ENCODE measurements at regions not wholly inside any gene's neighbourhood (a gene's known extent, or its start where the extent isn't known, plus 50 kb on each side); places are given as distances from the start of the nearest gene placed in this dataset.

GRCh38 chr2:153532140-153532539, 53.6 kb upstream of the RPRM start:
- TF ChIP-seq MAX (IDR thresholded peaks at IDR 0.05) (no peak), CEBPB (IDR thresholded peaks at IDR 0.05) (no peak), TAF1 (IDR thresholded peaks at IDR 0.05; ENCODE audit: low read depth) (no peak), TEAD4 (IDR thresholded peaks at IDR 0.05) (no peak), ZBTB7A (IDR thresholded peaks at IDR 0.05; ENCODE audit: low read depth) (no peak), CREB1 (IDR thresholded peaks at IDR 0.05; ENCODE audit: low read depth) (no peak), TCF12 (IDR thresholded peaks at IDR 0.05; ENCODE audit: low read depth) (no peak), NFIC (IDR thresholded peaks at IDR 0.05) (no peak), EP300 (IDR thresholded peaks at IDR 0.05; ENCODE audit: borderline replicate concordance) (no peak), YY1 (IDR thresholded peaks at IDR 0.05; ENCODE audit: low read depth) (no peak), EGR1 (IDR thresholded peaks at IDR 0.05) (no peak)

GRCh38 chr2:153536115-153536514, 57.6 kb upstream of the RPRM start:
- TF ChIP-seq TCF12 (IDR thresholded peaks at IDR 0.05; ENCODE audit: low read depth) = no peak
- no peak for TF ChIP-seq CEBPB (IDR thresholded peaks at IDR 0.05)
- no peak for TF ChIP-seq CREB1 (IDR thresholded peaks at IDR 0.05; ENCODE audit: low read depth)
- no peak for TF ChIP-seq EGR1 (IDR thresholded peaks at IDR 0.05)
- TF ChIP-seq MAX (IDR thresholded peaks at IDR 0.05) = no peak
- TF ChIP-seq YY1 (IDR thresholded peaks at IDR 0.05; ENCODE audit: low read depth) = no peak
- no peak for TF ChIP-seq TEAD4 (IDR thresholded peaks at IDR 0.05)
- TF ChIP-seq EP300 (IDR thresholded peaks at IDR 0.05; ENCODE audit: borderline replicate concordance) = no peak
- TF ChIP-seq USF1 (IDR thresholded peaks at IDR 0.05) = no peak
- TF ChIP-seq TAF1 (IDR thresholded peaks at IDR 0.05; ENCODE audit: low read depth) = no peak
- TF ChIP-seq REST (IDR thresholded peaks at IDR 0.05; ENCODE audit: low read depth) = no peak
- no peak for TF ChIP-seq RAD21 (IDR thresholded peaks at IDR 0.05; ENCODE audit: low read depth)

- TF ChIP-seq CREB1 (IDR thresholded peaks at IDR 0.05; ENCODE audit: low read depth) (0 out of 2 replicates have a peak, but pooled peaks have one; percentile 16), EGR1 (IDR thresholded peaks at IDR 0.05) (no peak)
Measured at GRCh38 chr2:153543635-153544071, 65.1 kb upstream of the RPRM start.

GRCh38 chr2:153546358-153546757, 67.8 kb upstream of the RPRM start:
- TF ChIP-seq REST (IDR thresholded peaks at IDR 0.05; ENCODE audit: low read depth) = no peak
- TF ChIP-seq MAX (IDR thresholded peaks at IDR 0.05) = no peak
- no peak for TF ChIP-seq CREB1 (IDR thresholded peaks at IDR 0.05; ENCODE audit: low read depth)
- TF ChIP-seq EGR1 (IDR thresholded peaks at IDR 0.05) = no peak
- no peak for TF ChIP-seq CEBPB (IDR thresholded peaks at IDR 0.05)
- TF ChIP-seq TEAD4 (IDR thresholded peaks at IDR 0.05) = no peak
- no peak for TF ChIP-seq EP300 (IDR thresholded peaks at IDR 0.05; ENCODE audit: borderline replicate concordance)
- TF ChIP-seq RAD21 (IDR thresholded peaks at IDR 0.05; ENCODE audit: low read depth) = no peak
- no peak for TF ChIP-seq TAF1 (IDR thresholded peaks at IDR 0.05; ENCODE audit: low read depth)
- no peak for TF ChIP-seq TCF12 (IDR thresholded peaks at IDR 0.05; ENCODE audit: low read depth)
- TF ChIP-seq NFIC (IDR thresholded peaks at IDR 0.05) = no peak
- no peak for TF ChIP-seq USF1 (IDR thresholded peaks at IDR 0.05)
- TF ChIP-seq FOXM1 (IDR thresholded peaks at IDR 0.05; ENCODE audit: borderline replicate concordance, low read depth) = no peak
- no peak for TF ChIP-seq ZBTB7A (IDR thresholded peaks at IDR 0.05; ENCODE audit: low read depth)
- no peak for TF ChIP-seq YY1 (IDR thresholded peaks at IDR 0.05; ENCODE audit: low read depth)

GRCh38 chr2:153548536-153548935, 70.0 kb upstream of the RPRM start:
- TF ChIP-seq TEAD4 (IDR thresholded peaks at IDR 0.05) = no peak
- no peak for TF ChIP-seq USF1 (IDR thresholded peaks at IDR 0.05)
- no peak for TF ChIP-seq FOXM1 (IDR thresholded peaks at IDR 0.05; ENCODE audit: borderline replicate concordance, low read depth)
- TF ChIP-seq CREB1 (IDR thresholded peaks at IDR 0.05; ENCODE audit: low read depth) = no peak
- no peak for TF ChIP-seq TCF12 (IDR thresholded peaks at IDR 0.05; ENCODE audit: low read depth)
- TF ChIP-seq YY1 (IDR thresholded peaks at IDR 0.05; ENCODE audit: low read depth) = no peak
- TF ChIP-seq EP300 (IDR thresholded peaks at IDR 0.05; ENCODE audit: borderline replicate concordance) = no peak
- TF ChIP-seq TAF1 (IDR thresholded peaks at IDR 0.05; ENCODE audit: low read depth) = no peak
- no peak for TF ChIP-seq MAX (IDR thresholded peaks at IDR 0.05)
- TF ChIP-seq NFIC (IDR thresholded peaks at IDR 0.05) = no peak
- TF ChIP-seq EGR1 (IDR thresholded peaks at IDR 0.05) = no peak
- TF ChIP-seq REST (IDR thresholded peaks at IDR 0.05; ENCODE audit: low read depth) = no peak
- no peak for TF ChIP-seq RAD21 (IDR thresholded peaks at IDR 0.05; ENCODE audit: low read depth)
- no peak for TF ChIP-seq CEBPB (IDR thresholded peaks at IDR 0.05)
- no peak for TF ChIP-seq ZBTB7A (IDR thresholded peaks at IDR 0.05; ENCODE audit: low read depth)

Data from Ishikawa (cell line).